SU-DHL-6 (cell line): ENCODE measurements at regions not wholly inside any gene's neighbourhood (a gene's known extent, or its start where the extent isn't known, plus 50 kb on each side); places are given as distances from the start of the nearest gene placed in this dataset.

Experiments
- H2AFZ ChIP-seq: fragments of 200-600 bp; sonication (generic); 2 replicates; pipeline ENCODE4 v1.6.1; 2014; ENCODE audit warnings: low read depth, mild to moderate bottlenecking, moderate library complexity, mixed read lengths, antibody characterized with exemption, low read length; ENCODE audit not compliant: severe bottlenecking
- H3F3A ChIP-seq: fragments of 200-600 bp; shearing (Covaris generic); 2 replicates; pipeline ENCODE4 v1.6.0; 2016; ENCODE audit warnings: antibody characterized with exemption, mild to moderate bottlenecking; ENCODE audit not compliant: insufficient read depth
- H3K27ac ChIP-seq: fragments of 200-600 bp; sonication (generic); 2 replicates; pipeline ENCODE4 v1.5.1; 2016; ENCODE audit warnings: low read depth, mild to moderate bottlenecking, low read length, moderate library complexity, mixed read lengths
- H3K27me3 ChIP-seq: fragments of 200-600 bp; sonication (generic), shearing (Covaris generic); 2 replicates; pipeline ENCODE4 v1.6.0; 2014; ENCODE audit warnings: mild to moderate bottlenecking, low read length
- H3K36me3 ChIP-seq: fragments of 200-600 bp; sonication (generic); 2 replicates; pipeline ENCODE4 v1.6.1; 2014; ENCODE audit warnings: mild to moderate bottlenecking, low read length, mixed read lengths
- H3K4me2 ChIP-seq: fragments of 300-600, 200-600 bp; shearing (Covaris generic), sonication (generic); 2 replicates; pipeline ENCODE4 v1.6.0; 2014; ENCODE audit warnings: low read length, low read depth, mild to moderate bottlenecking; ENCODE audit not compliant: poor library complexity, severe bottlenecking
- H3K4me3 ChIP-seq: fragments of 200-600 bp; sonication (generic); 2 replicates; pipeline ENCODE4 v1.5.1; 2014; ENCODE audit warnings: antibody characterized with exemption, low read length, mild to moderate bottlenecking, mixed read lengths; ENCODE audit not compliant: insufficient read depth, poor library complexity, severe bottlenecking
- H3K79me2 ChIP-seq: fragments of 200-600 bp; sonication (generic); 2 replicates; pipeline ENCODE4 v1.6.1; 2014; ENCODE audit warnings: mild to moderate bottlenecking, low read length, moderate library complexity; ENCODE audit not compliant: insufficient read depth
- H3K9ac ChIP-seq: fragments of 200-600 bp; sonication (generic); 2 replicates; pipeline ENCODE4 v1.7.0; 2014; ENCODE audit warnings: mild to moderate bottlenecking, low read length
- H3K9me2 ChIP-seq: fragments of 200-600 bp; sonication (generic); replicated peaks from 2 replicates; pipeline ENCODE4 v1.6.1; 2014; ENCODE audit warnings: low read length; ENCODE audit not compliant: insufficient read depth
- H3K9me3 ChIP-seq: fragments of 200-600 bp; sonication (generic); 2 replicates; pipeline ENCODE4 v1.6.1; 2014; ENCODE audit warnings: low read length, mixed read lengths; ENCODE audit not compliant: insufficient read depth
- H4K20me1 ChIP-seq: fragments of 200-600 bp; sonication (generic); 2 replicates; pipeline ENCODE4 v1.6.1; 2014; ENCODE audit warnings: low read depth, mild to moderate bottlenecking, antibody characterized with exemption, low read length, moderate library complexity, mixed read lengths
- EZH2phosphoT487 ChIP-seq: fragments of 200-600 bp; sonication (generic), shearing (Covaris generic); conservative IDR thresholded peaks from 2 replicates; pipeline ENCODE4 v1.6.1; 2018; ENCODE audit warnings: mild to moderate bottlenecking, antibody characterized with exemption, low read length, moderate library complexity, mixed read lengths
- TF ChIP-seq, protein P1 (sequence below): fragments of 200-600 bp; sonication (generic); IDR thresholded peaks from one replicate; pipeline ENCODE4 v1.5.1; 2017; ENCODE audit warnings: antibody characterized with exemption, mild to moderate bottlenecking, low read length, moderate library complexity; ENCODE audit not compliant: insufficient read depth, poor library complexity, severe bottlenecking

DNA sequence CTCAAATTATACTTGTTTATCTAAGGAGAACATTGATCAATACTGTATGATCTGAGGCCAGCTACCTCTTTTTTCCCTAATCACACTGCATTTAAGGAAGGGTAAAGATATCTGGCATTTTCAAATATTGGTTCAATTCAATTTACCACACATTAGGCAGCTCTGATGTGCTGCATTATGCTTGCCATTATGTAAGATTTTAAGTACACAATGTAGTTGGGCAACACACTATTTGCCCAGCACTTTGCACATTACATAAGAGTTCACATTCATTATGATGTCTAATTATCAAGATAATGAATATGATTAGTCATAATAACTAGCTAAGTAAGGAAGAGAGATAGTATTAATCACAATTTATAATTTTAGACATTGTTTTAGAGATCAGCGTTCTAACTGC is 196.3 kb downstream of the BCHE start:
- H3K9me3 ChIP-seq = no peaks in the 10 kb centered on the region
- no peak overlapping the region for H3K27ac ChIP-seq
- no peak overlapping the region for H3K4me2 ChIP-seq
- H3K4me3 ChIP-seq = no peak overlapping the region
- TF ChIP-seq, protein P1, sequence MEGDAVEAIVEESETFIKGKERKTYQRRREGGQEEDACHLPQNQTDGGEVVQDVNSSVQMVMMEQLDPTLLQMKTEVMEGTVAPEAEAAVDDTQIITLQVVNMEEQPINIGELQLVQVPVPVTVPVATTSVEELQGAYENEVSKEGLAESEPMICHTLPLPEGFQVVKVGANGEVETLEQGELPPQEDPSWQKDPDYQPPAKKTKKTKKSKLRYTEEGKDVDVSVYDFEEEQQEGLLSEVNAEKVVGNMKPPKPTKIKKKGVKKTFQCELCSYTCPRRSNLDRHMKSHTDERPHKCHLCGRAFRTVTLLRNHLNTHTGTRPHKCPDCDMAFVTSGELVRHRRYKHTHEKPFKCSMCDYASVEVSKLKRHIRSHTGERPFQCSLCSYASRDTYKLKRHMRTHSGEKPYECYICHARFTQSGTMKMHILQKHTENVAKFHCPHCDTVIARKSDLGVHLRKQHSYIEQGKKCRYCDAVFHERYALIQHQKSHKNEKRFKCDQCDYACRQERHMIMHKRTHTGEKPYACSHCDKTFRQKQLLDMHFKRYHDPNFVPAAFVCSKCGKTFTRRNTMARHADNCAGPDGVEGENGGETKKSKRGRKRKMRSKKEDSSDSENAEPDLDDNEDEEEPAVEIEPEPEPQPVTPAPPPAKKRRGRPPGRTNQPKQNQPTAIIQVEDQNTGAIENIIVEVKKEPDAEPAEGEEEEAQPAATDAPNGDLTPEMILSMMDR = no peak
- TF ChIP-seq EZH2phosphoT487 = no peak
- no peaks in the 10 kb centered on the region for H4K20me1 ChIP-seq
- no peaks in the 10 kb centered on the region for H3K9me2 ChIP-seq
- H3K9ac ChIP-seq = no peak overlapping the region
- H3K27me3 ChIP-seq = no peaks in the 10 kb centered on the region
- no peaks in the 10 kb centered on the region for H3F3A ChIP-seq
- H3K79me2 ChIP-seq = no peaks in the 10 kb centered on the region
- no peaks in the 10 kb centered on the region for H3K36me3 ChIP-seq
- H2AFZ ChIP-seq = no peak overlapping the region

DNA sequence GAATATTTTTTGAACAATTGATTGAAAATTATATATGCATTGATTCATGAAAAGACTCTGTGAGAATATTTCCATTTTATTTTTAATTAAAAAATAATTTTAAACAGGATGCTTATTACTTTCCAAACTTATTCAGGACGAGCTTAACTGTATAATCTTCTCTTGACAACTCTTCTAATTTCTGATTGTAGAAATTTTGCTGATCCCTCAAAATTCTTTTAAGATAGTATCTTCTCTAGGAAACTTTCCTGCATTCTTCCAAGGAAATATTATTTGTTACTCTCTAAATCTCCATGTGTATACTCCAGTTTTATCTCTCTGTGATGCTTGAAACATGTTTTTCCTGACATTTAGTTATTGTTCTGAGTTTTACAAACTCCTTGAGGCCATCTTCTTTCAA is 197.2 kb downstream of the BCHE start:
- no peak overlapping the region for H3K9ac ChIP-seq
- no peak overlapping the region for H3K27ac ChIP-seq
- no peaks in the 10 kb centered on the region for H3K9me3 ChIP-seq
- no peaks in the 10 kb centered on the region for H3K9me2 ChIP-seq
- H3K79me2 ChIP-seq = no peaks in the 10 kb centered on the region
- H3K27me3 ChIP-seq = no peaks in the 10 kb centered on the region
- no peaks in the 10 kb centered on the region for H4K20me1 ChIP-seq
- H2AFZ ChIP-seq = no peak overlapping the region
- H3F3A ChIP-seq = no peaks in the 10 kb centered on the region
- H3K36me3 ChIP-seq = no peaks in the 10 kb centered on the region
- TF ChIP-seq, protein P1 = no peak
- TF ChIP-seq EZH2phosphoT487 = no peak
- H3K4me3 ChIP-seq = no peak overlapping the region
- no peak overlapping the region for H3K4me2 ChIP-seq

DNA sequence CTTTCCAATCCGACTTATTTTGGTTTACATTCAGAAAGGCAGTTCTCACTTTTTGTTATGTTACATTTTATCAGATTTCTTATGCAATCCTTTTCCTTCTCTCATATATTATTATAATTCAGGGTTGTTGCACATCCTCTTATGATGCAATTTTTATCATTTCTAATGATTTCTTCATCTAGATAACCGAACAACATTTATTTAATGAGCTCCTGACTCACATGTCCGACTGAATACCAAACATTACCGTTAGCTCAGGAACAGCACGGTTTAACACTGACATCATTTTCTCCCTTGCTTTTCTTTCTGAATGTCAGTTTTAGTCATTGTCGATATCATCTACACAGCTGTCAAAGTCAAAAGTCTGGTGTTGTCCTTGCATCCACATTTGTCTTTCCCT is 199.2 kb downstream of the BCHE start:
- Histone ChIP-seq H4K20me1 (no peaks in the 10 kb centered on the region), H3K9ac (no peak overlapping the region), H3K79me2 (no peaks in the 10 kb centered on the region), H3K36me3 (no peaks in the 10 kb centered on the region), H3K9me2 (no peaks in the 10 kb centered on the region), H3K27ac (no peak overlapping the region), H3K27me3 (no peaks in the 10 kb centered on the region), H2AFZ (no peak overlapping the region), H3K4me3 (no peak overlapping the region), H3K4me2 (no peak overlapping the region), H3F3A (no peaks in the 10 kb centered on the region), H3K9me3 (no peaks in the 10 kb centered on the region)
- TF ChIP-seq EZH2phosphoT487 = no peak
- TF ChIP-seq, protein P1 = no peak

DNA sequence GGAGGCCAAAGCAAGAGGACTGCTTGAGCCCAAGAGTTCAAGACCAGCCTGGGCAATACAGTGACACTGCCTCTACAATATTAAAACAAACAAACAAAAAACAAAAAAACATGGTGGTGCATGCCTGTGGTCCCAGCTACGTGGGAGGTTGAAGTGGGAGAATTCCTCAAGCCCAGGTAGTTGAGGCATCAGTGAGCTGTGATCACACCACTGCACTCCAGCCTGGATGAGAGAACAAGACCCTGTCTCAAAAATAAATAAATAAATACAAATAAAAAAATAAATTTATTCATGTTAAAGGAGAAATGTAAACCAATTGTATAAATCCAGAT is 200.6 kb downstream of the BCHE start:
- TF ChIP-seq, protein P1 = no peak
- no peak for TF ChIP-seq EZH2phosphoT487
- no peak overlapping the region for H3K4me2 ChIP-seq
- no peaks in the 10 kb centered on the region for H3K36me3 ChIP-seq
- no peak overlapping the region for H2AFZ ChIP-seq
- no peaks in the 10 kb centered on the region; the same call in 1 of the 2 replicates for H3K9me3 ChIP-seq
- H3K9me2 ChIP-seq = no peaks in the 10 kb centered on the region
- no peaks in the 10 kb centered on the region for H3K79me2 ChIP-seq
- no peak overlapping the region for H3K9ac ChIP-seq
- no peak overlapping the region for H3K27ac ChIP-seq
- H3K4me3 ChIP-seq = no peak overlapping the region
- no peaks in the 10 kb centered on the region for H3F3A ChIP-seq
- no peaks in the 10 kb centered on the region for H3K27me3 ChIP-seq
- H4K20me1 ChIP-seq = no peaks in the 10 kb centered on the region
